Nephron progenitor cell (in vitro differentiated cells): ENCODE measurements at regions not wholly inside any gene's neighbourhood (a gene's known extent, or its start where the extent isn't known, plus 50 kb on each side); places are given as distances from the start of the nearest gene placed in this dataset.
A peak's percentile ranks its signal among the peaks of the same experiment; 100 is the strongest.
"Not testable (repeated sequence)": the region's sequence is repeated elsewhere in the genome, so short reads cannot be mapped to it uniquely, and the experiment has no call there.

Experiments
- DNase-seq: peaks from one replicate; pipeline ENCODE4 v3.0.0; 2021
- H3K27ac Mint-ChIP-seq: 2 replicates; pipeline ENCODE4 v1.8.0; 2021; ENCODE audit warnings: mild to moderate bottlenecking, moderate library complexity, mixed read lengths
- H3K27me3 Mint-ChIP-seq: 2 replicates; pipeline ENCODE4 v1.8.0; 2021; ENCODE audit warnings: mild to moderate bottlenecking, low read depth, mixed read lengths; ENCODE audit not compliant: poor library complexity
- H3K36me3 Mint-ChIP-seq: 2 replicates; pipeline ENCODE4 v1.8.0; 2021; ENCODE audit warnings: low read depth, mixed read lengths
- H3K4me1 Mint-ChIP-seq: 2 replicates; pipeline ENCODE4 v1.8.0; 2021; ENCODE audit warnings: mixed read lengths
- H3K4me3 Mint-ChIP-seq: 2 replicates; pipeline ENCODE4 v1.8.0; 2021; ENCODE audit warnings: mild to moderate bottlenecking, moderate library complexity, mixed read lengths
- H3K9me3 Mint-ChIP-seq: 2 replicates; pipeline ENCODE4 v1.8.0; 2021; ENCODE audit warnings: mild to moderate bottlenecking, moderate library complexity, mixed read lengths
- TF ChIP-seq, protein P1 (sequence below): fragments of 200-600 bp; sonication (generic); IDR thresholded peaks from 2 replicates; pipeline ENCODE4 v1.5.0; 2021; ENCODE audit warnings: antibody characterized with exemption

DNA sequence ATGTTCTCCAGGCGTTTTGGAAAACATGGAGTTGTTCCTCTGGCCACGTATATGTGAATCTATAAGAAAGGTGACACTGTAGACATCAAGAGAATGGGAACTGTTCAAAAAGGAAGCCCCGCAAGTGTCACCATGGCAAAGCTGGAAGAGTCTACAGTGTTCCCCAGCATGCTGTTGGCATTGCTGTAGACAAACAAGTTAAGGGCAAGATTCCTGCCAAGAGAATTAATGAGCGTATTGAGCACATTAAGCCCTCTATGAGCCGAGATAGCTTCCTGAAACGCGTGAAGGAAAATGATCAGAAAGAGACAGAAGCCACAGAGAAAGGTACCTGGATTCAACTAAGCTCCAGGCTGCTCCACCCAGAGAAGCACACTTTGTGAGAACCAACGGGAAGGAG is 92.5 kb upstream of the EIF5 start:
- H3K4me3 Mint-ChIP-seq = no peak overlapping the region
- H3K9me3 Mint-ChIP-seq = peaks cover 68% of the 10 kb centered on the region
- no peak for DNase-seq
- H3K27me3 Mint-ChIP-seq = no peaks in the 10 kb centered on the region
- H3K4me1 Mint-ChIP-seq = peaks cover 30% of the 10 kb centered on the region
- no peak overlapping the region for H3K27ac Mint-ChIP-seq
- TF ChIP-seq, protein P1, sequence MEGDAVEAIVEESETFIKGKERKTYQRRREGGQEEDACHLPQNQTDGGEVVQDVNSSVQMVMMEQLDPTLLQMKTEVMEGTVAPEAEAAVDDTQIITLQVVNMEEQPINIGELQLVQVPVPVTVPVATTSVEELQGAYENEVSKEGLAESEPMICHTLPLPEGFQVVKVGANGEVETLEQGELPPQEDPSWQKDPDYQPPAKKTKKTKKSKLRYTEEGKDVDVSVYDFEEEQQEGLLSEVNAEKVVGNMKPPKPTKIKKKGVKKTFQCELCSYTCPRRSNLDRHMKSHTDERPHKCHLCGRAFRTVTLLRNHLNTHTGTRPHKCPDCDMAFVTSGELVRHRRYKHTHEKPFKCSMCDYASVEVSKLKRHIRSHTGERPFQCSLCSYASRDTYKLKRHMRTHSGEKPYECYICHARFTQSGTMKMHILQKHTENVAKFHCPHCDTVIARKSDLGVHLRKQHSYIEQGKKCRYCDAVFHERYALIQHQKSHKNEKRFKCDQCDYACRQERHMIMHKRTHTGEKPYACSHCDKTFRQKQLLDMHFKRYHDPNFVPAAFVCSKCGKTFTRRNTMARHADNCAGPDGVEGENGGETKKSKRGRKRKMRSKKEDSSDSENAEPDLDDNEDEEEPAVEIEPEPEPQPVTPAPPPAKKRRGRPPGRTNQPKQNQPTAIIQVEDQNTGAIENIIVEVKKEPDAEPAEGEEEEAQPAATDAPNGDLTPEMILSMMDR = no peak
- H3K36me3 Mint-ChIP-seq = peaks cover 18% of the 10 kb centered on the region

- DNase-seq = no peak
- H3K36me3 Mint-ChIP-seq = peaks cover 6% of the 10 kb centered on the region
- peaks cover 47% of the 10 kb centered on the region for H3K9me3 Mint-ChIP-seq
- no peak overlapping the region for H3K4me3 Mint-ChIP-seq
- TF ChIP-seq, protein P1 = no peak
- H3K4me1 Mint-ChIP-seq = peaks cover 41% of the 10 kb centered on the region
- H3K27me3 Mint-ChIP-seq = peaks cover 3% of the 10 kb centered on the region
- peak overlapping the region; percentile 79 for H3K27ac Mint-ChIP-seq
These were observed 90.0 kb upstream of the EIF5 start for GRCh38 chr14:103243764-103244737.

DNA sequence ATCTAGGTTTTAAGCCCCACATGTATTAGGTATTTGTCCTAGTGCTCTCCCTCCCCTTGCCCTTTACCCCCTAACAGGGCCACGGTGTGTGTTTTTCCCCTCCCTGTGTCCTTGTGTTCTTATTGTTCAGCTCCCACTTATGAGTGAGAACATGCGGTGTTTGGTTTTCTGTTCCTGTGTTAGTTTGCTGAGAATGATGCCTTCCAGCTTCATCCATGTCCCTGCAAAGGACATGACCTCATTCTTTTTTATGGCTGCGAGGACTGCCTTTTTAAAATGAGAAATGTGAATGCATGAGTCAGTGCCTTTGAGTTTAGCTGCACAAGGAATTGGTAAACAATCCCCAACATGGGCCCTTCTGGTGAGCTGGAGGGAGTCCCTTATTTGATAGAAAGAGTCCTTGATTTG is 88.4 kb upstream of the EIF5 start:
- Mint-ChIP-seq H3K9me3 (peaks cover 32% of the 10 kb centered on the region), H3K27ac (peak overlapping the region; percentile 86), H3K4me1 (peaks cover 53% of the 10 kb centered on the region)
- not testable (repeated sequence) for H3K4me3 Mint-ChIP-seq, H3K36me3 Mint-ChIP-seq, H3K27me3 Mint-ChIP-seq, DNase-seq

DNA sequence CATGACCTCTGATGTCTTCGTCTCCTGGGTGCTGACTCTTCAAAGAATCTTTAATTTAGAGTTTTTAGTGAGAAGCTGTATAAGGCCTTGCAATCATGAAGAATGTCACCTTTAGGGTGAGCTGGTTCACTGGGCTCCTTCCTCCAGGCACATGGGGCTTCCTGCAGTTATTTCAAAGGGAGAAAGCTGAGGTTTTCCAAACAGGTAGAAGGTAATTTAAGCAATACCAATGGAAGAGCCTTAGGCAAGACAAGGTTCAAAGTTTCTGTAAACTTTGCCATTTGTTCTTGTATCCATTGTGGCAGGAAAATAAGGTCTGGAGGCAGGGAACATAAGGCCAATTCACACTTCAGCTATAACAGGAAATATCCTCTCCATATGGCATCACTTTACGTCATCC is 88.0 kb upstream of the EIF5 start:
- Mint-ChIP-seq H3K9me3 (peaks cover 27% of the 10 kb centered on the region), H3K4me1 (peaks cover 58% of the 10 kb centered on the region), H3K27me3 (peaks cover 3% of the 10 kb centered on the region), H3K4me3 (no peak overlapping the region), H3K36me3 (no peaks in the 10 kb centered on the region), H3K27ac (peak overlapping the region; percentile 86)
- TF ChIP-seq, protein P1 = no peak
- no peak for DNase-seq

DNA sequence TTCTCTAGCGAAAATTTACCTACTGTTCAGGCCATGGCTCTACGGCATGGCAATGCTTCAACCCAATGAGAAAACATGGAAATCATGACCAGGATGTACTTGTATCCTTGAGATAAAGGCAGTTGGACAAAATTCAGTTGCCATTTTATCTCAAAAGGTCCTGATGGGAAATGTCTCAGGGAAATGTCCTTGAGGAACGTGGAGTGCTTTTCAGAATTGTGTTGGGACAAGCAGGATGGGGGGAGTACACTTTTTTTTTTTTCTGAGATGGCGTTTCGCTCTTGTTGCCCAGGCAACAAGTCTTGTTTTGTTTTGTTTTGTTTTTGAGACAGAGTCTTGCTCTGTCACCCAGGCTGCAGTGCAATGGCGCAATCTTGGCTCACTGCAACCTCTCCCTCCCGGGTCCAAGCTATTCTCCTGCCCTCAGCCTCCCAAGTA is 86.8 kb upstream of the EIF5 start:
- H3K9me3 Mint-ChIP-seq = peaks cover 24% of the 10 kb centered on the region
- H3K27me3 Mint-ChIP-seq = peaks cover 6% of the 10 kb centered on the region
- H3K4me1 Mint-ChIP-seq = peaks cover 61% of the 10 kb centered on the region
- H3K36me3 Mint-ChIP-seq = peaks cover 3% of the 10 kb centered on the region
- no peak overlapping the region for H3K4me3 Mint-ChIP-seq
- TF ChIP-seq, protein P1 = no peak
- DNase-seq = no peak
- H3K27ac Mint-ChIP-seq = no peak overlapping the region

- no peak for DNase-seq
- Mint-ChIP-seq H3K4me3 (no peak overlapping the region), H3K4me1 (peaks cover 48% of the 10 kb centered on the region), H3K27ac (no peak overlapping the region), H3K36me3 (peaks cover 4% of the 10 kb centered on the region), H3K9me3 (peaks cover 14% of the 10 kb centered on the region), H3K27me3 (peaks cover 10% of the 10 kb centered on the region)
- TF ChIP-seq, protein P1 = no peak
These were observed 83.9 kb upstream of the EIF5 start for GRCh38 chr14:103250181-103250580.
